Heart left ventricle (tissue), 16 donors: ENCODE measurements at regions not wholly inside any gene's neighbourhood (a gene's known extent, or its start where the extent isn't known, plus 50 kb on each side); places are given as distances from the start of the nearest gene placed in this dataset.

Source experiments
- ATAC-seq, 4 donors: fragments of 200-7000 bp; cut with Tn5 transposase; one replicate each; pipeline ENCODE4 v1.9.1; 2020 to 2022; ENCODE audit warnings: moderate library complexity in 4 of 4, mild to moderate bottlenecking in 3 of 4, moderate number of reproducible peaks in 1 of 4
- DNase-seq, 5 donors: peaks; one replicate each; pipeline ENCODE4 v3.0.0-alpha.2; 2020
- H3K27ac ChIP-seq, 12 donors: fragments of 200-600 bp; sonication (generic) in 4 of 12; one replicate each; pipeline versions ENCODE4 v1.5.0 to v1.8.0; 2016 to 2022; ENCODE audit warnings: mild to moderate bottlenecking in 2 of 12
- H3K27me3 ChIP-seq, 9 donors: fragments of 200-600 bp; sonication (generic) in 2 of 9; one replicate each; pipeline versions ENCODE4 v1.5.1 to v1.8.0; 2016 to 2022; ENCODE audit warnings: mild to moderate bottlenecking in 3 of 9
- H3K36me3 ChIP-seq, 9 donors: fragments of 200-600 bp; sonication (generic) in 2 of 9; one replicate each; pipeline versions ENCODE4 v1.5.0 to v1.8.0; 2018 to 2022; ENCODE audit warnings: mild to moderate bottlenecking in 2 of 9
- H3K4me1 ChIP-seq, 12 donors: fragments of 200-600 bp; sonication (generic) in 4 of 12; one replicate each; pipeline versions ENCODE4 v1.5.0 to v1.8.0; 2016 to 2022; ENCODE audit warnings: mild to moderate bottlenecking in 3 of 12
- H3K4me3 ChIP-seq, 12 donors: fragments of 200-600 bp; sonication (generic) in 4 of 12; one replicate each; pipeline versions ENCODE4 v1.5.0 to v1.8.0; 2017 to 2022; ENCODE audit warnings: mild to moderate bottlenecking in 9 of 12, moderate library complexity in 4 of 12
- H3K9me3 ChIP-seq, 12 donors: fragments of 200-600 bp; sonication (generic) in 4 of 12; one replicate each; pipeline versions ENCODE4 v1.5.0 to v1.8.0; 2016 to 2022; ENCODE audit warnings: mild to moderate bottlenecking in 1 of 12
- POLR2A ChIP-seq, 2 donors: fragments of 450-650 bp; IDR thresholded peaks; one replicate each; pipeline ENCODE4 v1.6.1; 2017; ENCODE audit warnings: antibody characterized with exemption in 2 of 2, mild to moderate bottlenecking in 2 of 2, moderate library complexity in 2 of 2
- WGBS, 4 donors: extraction: QIAGEN DNeasy Blood & Tissue Kit in 2 of 4; methylation state at CpG; one replicate each; pipeline versions ENCODE4 v1.1.5 to v1.1.7; 2013 to 2018; 5-methylcytosine and 5-hydroxymethylcytosine counted together
- intact Hi-C, 10 donors: fragments of 100-400 bp; cut with DNase I; formaldehyde crosslinking; loops; one replicate each; pipeline versions ENCODE4 v1.11.1 to v1.14.2; 2022
- TF ChIP-seq, protein P1 (sequence below), 12 donors: fragments of 200-600 bp; sonication (generic) in 4 of 12; IDR thresholded peaks; one replicate each; pipeline versions ENCODE4 v1.5.0 to v1.8.0; 2018 to 2022; ENCODE audit warnings: antibody characterized with exemption in 12 of 12, mild to moderate bottlenecking in 5 of 12
- donor health status: ischemic (EF 13 %, LVEDD 7.1; RV severe dilation, severe dysfunction).
- donor health status: healthy with polysubstance abuse.
- donor health status: DM: no; HTN: yes; CAD: no.
- donor health status: DM: no; HTN: no; CAD: no.
- donor health status: ischemic (EF 25% LVEDD 6.9; RV normal size, moderate dysfunction).
- donor health status: ischemic (EF 25% LVEDD 5.7; RV mildly dilated, moderate dysfunction).
- donor health status: healthy.
- donor health status: DM: yes; HTN: yes; CAD: no.
- donor health status: ischemic (EF 35%, LVEDD 5.7; RV mildly dilated, moderate dysfunction).
- donor health status: nonischemic (EF 11% LVEDD 7.7; RV severe dilation, severe dysfunction).
- donor health status: DM: yes; HTN: yes; CAD: no.
- donor health status: PGD.
- donor health status: ischemic (EF 29% LVEDD 5.4; RV normal size, mild dysfunction).
- donor health status: nonischemic (EF 23%, LVEDD 6.1; RV moderate dilation, normal function).

- peak in 2 of 5 donors; percentile 18 to 22 for DNase-seq
- H3K27me3 ChIP-seq, result no peaks in the 10 kb centered on the region
- peaks cover 0 to 10% (median 0%) of the 10 kb centered on the region in 12 donors for H3K4me1 ChIP-seq
- no peak overlapping the region for H3K4me3 ChIP-seq
- H3K36me3 ChIP-seq, result no peaks in the 10 kb centered on the region
- intact Hi-C loops, result no loop called here
- no peaks in the 10 kb centered on the region for H3K9me3 ChIP-seq
- 37 to 67% (median 47%) methylated on average over 2 of the region's 2 CpGs for WGBS, 4 donors
- TF ChIP-seq POLR2A (IDR thresholded peaks at IDR 0.05), result no peak
- TF ChIP-seq, protein P1, sequence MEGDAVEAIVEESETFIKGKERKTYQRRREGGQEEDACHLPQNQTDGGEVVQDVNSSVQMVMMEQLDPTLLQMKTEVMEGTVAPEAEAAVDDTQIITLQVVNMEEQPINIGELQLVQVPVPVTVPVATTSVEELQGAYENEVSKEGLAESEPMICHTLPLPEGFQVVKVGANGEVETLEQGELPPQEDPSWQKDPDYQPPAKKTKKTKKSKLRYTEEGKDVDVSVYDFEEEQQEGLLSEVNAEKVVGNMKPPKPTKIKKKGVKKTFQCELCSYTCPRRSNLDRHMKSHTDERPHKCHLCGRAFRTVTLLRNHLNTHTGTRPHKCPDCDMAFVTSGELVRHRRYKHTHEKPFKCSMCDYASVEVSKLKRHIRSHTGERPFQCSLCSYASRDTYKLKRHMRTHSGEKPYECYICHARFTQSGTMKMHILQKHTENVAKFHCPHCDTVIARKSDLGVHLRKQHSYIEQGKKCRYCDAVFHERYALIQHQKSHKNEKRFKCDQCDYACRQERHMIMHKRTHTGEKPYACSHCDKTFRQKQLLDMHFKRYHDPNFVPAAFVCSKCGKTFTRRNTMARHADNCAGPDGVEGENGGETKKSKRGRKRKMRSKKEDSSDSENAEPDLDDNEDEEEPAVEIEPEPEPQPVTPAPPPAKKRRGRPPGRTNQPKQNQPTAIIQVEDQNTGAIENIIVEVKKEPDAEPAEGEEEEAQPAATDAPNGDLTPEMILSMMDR (IDR thresholded peaks at IDR 0.05), result no peak
- peak in 2 of 4 donors; percentile 36 to 52 for ATAC-seq
- H3K27ac ChIP-seq, result no peak overlapping the region
Measured at GRCh38 chr7:96401200-96401599, 79.3 kb upstream of the SLC25A13 start.

DNA sequence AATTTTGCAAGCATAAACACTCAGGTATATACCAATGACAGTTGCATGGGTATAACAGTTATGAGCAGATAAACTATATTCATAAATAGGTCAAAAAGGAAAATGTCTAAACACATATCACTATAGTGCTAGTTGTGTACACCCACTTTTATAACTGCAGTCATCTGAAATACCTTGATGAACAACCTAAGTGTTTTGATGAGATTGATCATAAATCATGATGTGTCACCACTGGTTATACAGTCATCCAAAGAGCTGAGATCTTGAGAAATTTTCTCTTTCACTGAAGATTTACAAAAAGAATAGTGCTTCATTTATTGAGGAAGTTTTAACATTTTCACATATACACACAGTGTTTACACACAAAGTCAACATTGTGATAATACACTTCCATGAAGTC lies 78.6 kb upstream of the SLC25A13 start:
- Histone ChIP-seq H3K27ac (no peak overlapping the region), H3K27me3 (no peaks in the 10 kb centered on the region), H3K4me1 (peaks cover 0 to 10% (median 0%) of the 10 kb centered on the region in 12 donors), H3K4me3 (no peak overlapping the region), H3K9me3 (no peaks in the 10 kb centered on the region), H3K36me3 (no peaks in the 10 kb centered on the region)
- no peak for ATAC-seq
- no peak for DNase-seq
- no peak for TF ChIP-seq POLR2A (IDR thresholded peaks at IDR 0.05)
- TF ChIP-seq, protein P1 (IDR thresholded peaks at IDR 0.05), result no peak
- intact Hi-C loops, result no loop called here

DNA sequence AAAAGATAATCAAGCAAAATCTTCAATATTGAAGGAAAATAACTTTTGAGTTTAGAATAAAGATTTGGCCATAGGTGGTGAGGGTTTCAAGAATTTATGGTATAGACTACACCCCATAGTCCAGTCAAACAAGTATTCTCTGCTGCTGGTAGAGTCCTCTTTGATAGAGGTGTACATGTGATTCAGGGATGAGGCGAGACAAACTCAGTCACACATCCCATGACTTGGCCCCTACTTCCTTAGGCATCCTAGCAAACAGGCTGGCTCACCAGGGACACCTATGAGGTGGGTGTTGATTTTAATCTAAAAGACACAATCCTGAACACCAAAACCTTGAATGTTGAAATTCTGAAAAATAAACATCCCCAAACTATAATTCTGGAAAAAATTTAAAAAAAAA lies 78.1 kb upstream of the SLC25A13 start:
- peaks cover 0 to 10% (median 0%) of the 10 kb centered on the region in 12 donors for H3K4me1 ChIP-seq
- no peak for DNase-seq
- WGBS, 4 donors, result 93 to 100% (median 96%) methylated on average over 1 of the region's 1 CpG
- H3K36me3 ChIP-seq, result no peaks in the 10 kb centered on the region
- H3K4me3 ChIP-seq, result no peak overlapping the region
- TF ChIP-seq, protein P1 (IDR thresholded peaks at IDR 0.05), result no peak
- no peak for TF ChIP-seq POLR2A (IDR thresholded peaks at IDR 0.05)
- no peaks in the 10 kb centered on the region for H3K9me3 ChIP-seq
- intact Hi-C loops, result no loop called here
- ATAC-seq, result no peak
- H3K27me3 ChIP-seq, result no peaks in the 10 kb centered on the region
- no peak overlapping the region for H3K27ac ChIP-seq

- intact Hi-C loops, result no loop called here
- Histone ChIP-seq H3K9me3 (no peaks in the 10 kb centered on the region), H3K36me3 (no peaks in the 10 kb centered on the region), H3K27ac (no peak overlapping the region), H3K4me1 (peaks cover 0 to 10% (median 0%) of the 10 kb centered on the region in 12 donors), H3K4me3 (no peak overlapping the region), H3K27me3 (no peaks in the 10 kb centered on the region)
- WGBS, 4 donors, result 73 to 77% (median 75%) methylated on average over 7 to 8 of the region's 8 CpGs
- peak in 1 of 5 donors; percentile 38 for DNase-seq
- TF ChIP-seq, protein P1 (IDR thresholded peaks at IDR 0.05), result no peak
- TF ChIP-seq POLR2A (IDR thresholded peaks at IDR 0.05), result no peak
- no peak for ATAC-seq
Measured at GRCh38 chr7:96397936-96398598, 76.2 kb upstream of the SLC25A13 start.
